ENCODE measurements at regions not wholly inside any gene's neighbourhood (a gene's known extent, or its start where the extent isn't known, plus 50 kb on each side); places are given as distances from the start of the nearest gene placed in this dataset.

- TF ChIP-seq POLR2A (IDR thresholded peaks at IDR 0.05) (no peak), CTCF (IDR thresholded peaks at IDR 0.05) (no peak)
Measured at GRCh38 chr4:38598489-38598888, 65.5 kb upstream of the KLF3 start.

All from right lobe of liver (tissue), 4 donors.